ENCODE measurements at regions not wholly inside any gene's neighbourhood (a gene's known extent, or its start where the extent isn't known, plus 50 kb on each side); places are given as distances from the start of the nearest gene placed in this dataset.
"Not testable (repeated sequence)": the region's sequence is repeated elsewhere in the genome, so short reads cannot be mapped to it uniquely, and the experiment has no call there.

- DNase-seq, result no peak
Measured at GRCh38 chr5:89090037-89090436, 207.1 kb upstream of the MEF2C start.

GRCh38 chr5:89087551-89088318 lies 204.8 kb upstream of the MEF2C start:
- DNase-seq, result no peak

DNA sequence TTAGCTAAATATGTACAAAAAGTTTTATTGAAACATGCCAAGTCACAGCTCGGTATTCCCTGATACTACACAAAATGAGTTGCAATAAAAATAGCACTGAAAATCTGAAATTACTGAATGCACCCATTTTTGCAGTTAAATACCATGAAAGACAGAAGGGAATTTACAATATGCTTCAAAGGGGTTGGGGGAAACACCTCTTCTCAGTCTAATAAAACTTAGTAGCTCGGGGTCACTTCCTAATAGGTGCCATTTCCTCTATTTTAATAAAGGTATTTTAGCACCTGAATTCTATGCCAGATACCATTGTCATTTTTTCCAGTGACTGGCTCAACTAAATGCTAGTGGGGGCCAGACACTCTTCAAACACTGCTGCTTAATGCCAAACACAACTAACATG lies 204.1 kb upstream of the MEF2C start:
- no peak for DNase-seq

DNA sequence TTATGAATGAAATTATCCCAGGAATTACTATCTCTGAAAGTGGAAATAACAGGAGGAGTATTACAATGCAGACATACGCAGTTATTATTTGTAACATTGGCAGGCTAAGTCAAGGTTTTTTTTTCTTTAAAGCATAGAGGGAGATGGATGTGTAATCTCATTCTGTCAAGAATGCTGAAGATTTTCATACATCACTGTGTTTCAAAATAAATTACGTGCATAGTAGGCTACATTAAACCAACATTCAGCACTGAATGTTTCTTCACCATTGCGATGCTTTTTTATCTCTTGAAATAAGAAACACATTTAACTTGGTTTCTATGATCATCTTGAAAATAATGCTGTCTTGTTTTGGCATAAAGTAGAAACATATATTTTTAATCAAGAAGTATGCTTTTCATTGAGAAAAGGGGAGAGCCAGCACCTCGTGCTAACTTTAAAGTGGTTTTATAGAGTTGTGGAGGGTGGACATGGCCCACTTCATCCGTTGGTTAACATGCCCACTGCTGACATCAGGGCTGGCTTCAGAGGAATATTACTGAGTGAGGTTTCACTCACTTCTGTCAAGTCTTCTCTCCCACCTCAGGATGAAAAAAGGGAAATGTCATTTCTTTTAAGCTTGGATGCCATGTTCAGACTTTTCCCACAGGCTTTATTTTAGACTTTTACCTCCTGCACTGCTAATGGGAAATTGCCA lies 203.6 kb upstream of the MEF2C start:
- DNase-seq, result no peak

- DNase-seq, result no peak
Measured at GRCh38 chr5:89083791-89084190, 200.8 kb upstream of the MEF2C start.

DNA sequence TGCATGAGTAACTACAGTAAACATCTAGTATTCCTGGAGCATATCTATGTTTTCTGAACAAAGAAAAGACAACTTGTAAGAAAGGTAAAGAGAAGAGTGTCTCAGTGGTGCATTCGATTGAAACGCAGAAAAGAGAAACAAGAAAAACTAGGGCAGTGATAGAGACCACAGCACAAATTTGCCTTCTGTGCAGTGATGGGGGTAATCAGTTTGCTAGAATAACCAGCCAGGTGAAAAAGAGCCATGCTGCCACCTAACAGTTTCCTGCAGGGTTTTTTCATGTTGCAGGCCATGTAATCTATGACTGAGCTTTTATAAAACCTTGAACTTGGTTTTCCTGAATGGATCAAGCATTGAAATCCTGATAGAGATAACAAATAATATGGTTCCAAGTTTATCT lies 198.4 kb upstream of the MEF2C start:
- no peak for DNase-seq

DNA sequence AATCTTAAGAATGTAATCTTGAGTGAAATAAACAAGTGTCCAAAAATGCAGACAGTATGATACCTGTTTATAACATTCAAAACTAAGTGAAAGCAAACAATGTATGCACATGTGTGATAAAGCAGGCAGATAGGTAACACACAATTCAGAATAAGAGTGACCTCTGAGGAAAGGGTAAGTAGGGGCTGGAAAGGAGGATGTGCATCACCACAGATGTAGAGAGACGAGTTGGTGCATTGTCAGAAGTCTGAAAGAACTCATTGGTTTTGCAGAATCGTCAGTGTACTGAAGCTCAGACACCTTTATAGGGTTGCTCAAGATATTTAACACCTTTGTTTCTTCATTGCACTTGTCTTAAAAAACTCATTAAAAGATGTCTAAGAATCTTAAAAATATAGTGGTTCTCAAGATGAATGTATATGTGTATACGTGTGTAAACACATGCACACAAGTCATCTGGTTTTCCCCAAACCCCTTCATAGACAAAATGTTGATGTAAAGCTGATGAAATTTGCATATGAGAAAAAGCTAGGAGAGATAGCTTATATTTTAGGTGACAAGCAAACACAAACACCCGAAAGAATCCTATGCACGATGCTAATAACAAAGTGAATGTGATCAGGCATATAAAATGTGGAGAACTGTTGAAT lies 197.6 kb upstream of the MEF2C start:
- DNase-seq, result no peak

GRCh38 chr5:89072842-89073672 lies 190.1 kb upstream of the MEF2C start:
- DNase-seq, result no peak

DNA sequence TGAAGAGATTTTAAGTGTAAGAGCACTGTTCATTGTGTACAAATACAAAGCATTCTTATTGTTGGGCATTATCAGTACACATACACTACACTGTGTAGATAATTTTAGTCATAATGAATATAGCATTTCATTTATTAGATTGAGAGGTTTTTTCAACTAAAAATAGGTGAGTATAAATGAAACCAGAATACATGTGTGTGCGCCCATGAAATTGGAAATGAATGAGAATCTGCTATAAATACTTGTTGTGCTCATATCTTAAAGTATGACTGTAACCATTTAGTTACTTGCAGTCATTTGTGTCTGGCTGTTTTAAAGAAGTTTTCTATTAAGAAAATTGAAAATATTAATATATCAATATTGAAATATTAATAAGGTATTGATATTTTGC lies 189.0 kb upstream of the MEF2C start:
- DNase-seq, result no peak

DNA sequence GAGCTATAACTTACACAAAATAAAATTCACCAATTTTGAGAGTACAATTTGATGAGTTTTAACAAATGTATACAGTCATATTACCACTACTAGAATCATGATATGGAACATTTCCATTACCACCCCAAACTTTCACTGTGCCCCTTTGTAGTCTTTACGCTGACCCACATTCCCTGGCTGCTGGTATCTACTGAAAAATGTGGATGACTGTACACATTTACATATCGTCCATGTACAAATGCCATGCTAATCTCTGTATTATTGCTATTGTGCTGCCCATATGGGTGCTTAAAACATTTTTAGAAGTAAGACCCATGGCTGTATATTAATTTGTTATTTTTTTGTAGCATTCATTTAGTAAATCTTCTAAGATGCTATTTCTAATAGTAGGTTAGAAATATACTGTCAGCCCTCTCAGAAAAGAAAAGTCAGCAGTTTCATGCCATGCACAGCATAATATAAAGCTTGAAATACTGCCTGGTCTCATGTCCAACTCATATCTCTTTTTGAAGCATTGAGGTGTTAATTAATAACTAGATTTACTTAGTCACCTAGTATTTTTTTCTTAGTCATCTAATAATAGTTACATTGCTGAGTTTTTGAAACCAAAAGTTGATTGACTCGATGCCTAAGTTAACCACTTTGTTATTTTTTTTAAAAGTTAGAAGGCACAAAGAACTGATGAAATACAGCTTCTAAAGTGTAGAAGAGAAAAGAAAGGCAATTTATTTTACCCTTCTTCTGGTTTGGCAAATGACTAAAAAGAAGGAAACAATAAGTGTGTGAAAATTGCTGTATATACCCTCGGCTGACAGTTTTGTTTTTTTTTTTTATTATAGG lies 188.3 kb upstream of the MEF2C start:
- DNase-seq, result no peak

DNA sequence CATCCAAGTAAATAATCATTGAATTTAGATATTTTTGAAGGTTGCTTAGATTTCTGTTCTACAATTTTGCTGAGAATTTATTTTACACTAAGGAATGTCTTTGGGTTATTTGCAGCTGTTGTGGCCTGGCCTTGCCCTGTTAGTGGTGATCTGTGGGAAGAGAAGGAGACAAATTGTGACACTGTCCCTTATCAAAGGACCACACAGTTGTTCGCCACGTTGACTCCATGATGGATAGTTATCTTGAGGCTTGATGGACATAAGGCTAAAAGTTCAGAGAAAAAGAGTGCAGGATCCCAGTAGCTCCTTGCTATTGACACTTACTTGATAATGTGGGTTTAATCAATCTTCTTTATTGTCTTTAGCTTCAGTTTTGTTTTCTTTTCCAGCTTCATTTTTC lies 186.6 kb upstream of the MEF2C start:
- no peak for DNase-seq

DNA sequence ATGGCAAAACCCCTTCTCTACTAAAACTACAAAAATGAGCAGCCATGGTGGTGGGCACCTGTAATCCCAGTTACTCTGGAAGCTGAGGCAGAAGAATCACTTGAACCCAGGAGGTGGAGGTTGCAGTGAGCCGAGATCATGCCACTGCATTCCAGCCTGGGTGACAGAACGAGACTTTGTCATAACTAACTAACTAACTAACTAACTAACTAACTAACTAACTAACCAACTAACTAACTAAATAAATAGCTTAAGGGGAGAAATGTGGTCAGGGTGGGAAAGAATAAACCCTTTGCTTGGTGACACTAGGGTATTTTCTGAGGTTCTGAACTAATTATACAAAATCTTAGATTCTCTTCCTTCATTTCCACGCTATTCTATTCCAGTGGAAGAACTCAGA lies 184.4 kb upstream of the MEF2C start:
- no peak for DNase-seq

- no peak for DNase-seq
Measured at GRCh38 chr5:89065919-89066318, 182.9 kb upstream of the MEF2C start.

DNA sequence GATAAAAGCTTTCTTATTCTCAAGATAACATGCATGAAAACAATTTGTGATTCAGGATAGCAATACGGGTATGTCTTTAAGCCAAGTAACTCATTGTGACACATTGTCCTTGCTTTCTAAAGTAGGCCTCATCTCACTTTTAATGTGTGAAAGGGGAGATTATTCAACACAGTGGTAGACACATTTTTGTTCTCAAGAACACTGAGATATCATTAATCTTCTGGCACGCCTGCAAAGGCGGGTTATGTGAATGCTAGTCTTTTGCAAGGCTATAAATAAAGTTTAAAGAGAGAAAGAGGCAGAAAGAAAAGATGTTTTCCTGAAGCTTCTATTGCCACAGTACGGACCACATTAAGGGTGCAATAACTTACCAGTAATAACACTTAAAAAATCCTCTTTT lies 181.8 kb upstream of the MEF2C start:
- no peak for DNase-seq

- no peak for DNase-seq
Measured at GRCh38 chr5:89064054-89064453, 181.1 kb upstream of the MEF2C start.

DNA sequence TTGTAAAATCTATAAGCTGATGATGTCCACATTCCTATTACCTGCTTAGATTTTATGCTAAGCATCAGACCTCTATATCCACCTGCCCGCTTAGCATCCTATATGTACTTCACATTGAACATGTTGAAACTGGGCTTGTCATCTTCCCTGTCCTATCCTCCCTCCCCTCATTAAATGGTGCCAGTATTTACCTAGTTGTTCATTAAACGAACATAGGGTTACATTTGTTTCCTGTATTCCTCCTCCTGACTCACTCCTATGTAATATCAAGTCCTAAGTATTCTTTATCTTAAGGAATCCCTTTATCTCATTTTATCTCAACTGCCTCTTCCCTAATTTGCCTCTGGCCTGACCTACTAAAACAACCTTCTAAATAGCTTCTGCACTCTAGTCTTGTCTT lies 177.8 kb upstream of the MEF2C start:
- no peak for DNase-seq

GRCh38 chr5:89059274-89059673 lies 176.3 kb upstream of the MEF2C start:
- no peak for DNase-seq

DNA sequence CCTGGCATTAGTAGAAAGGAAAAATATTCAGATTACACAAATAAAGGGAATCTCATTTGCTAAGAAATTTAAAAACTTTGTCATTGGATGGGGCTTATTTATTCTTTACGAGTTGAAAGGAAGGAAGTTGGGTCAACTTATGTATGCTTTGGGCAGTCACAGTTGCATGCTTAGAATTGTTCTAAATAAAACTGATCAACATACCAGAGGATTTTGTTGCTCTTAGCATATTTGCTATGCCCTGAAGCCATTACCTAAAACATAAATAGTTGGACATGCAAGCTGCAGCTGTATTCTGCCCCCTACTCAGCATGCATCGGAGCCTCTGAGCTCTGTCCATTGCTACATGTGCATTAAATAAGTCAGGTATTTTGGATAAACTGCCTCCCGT lies 172.7 kb upstream of the MEF2C start:
- DNase-seq, result no peak

DNA sequence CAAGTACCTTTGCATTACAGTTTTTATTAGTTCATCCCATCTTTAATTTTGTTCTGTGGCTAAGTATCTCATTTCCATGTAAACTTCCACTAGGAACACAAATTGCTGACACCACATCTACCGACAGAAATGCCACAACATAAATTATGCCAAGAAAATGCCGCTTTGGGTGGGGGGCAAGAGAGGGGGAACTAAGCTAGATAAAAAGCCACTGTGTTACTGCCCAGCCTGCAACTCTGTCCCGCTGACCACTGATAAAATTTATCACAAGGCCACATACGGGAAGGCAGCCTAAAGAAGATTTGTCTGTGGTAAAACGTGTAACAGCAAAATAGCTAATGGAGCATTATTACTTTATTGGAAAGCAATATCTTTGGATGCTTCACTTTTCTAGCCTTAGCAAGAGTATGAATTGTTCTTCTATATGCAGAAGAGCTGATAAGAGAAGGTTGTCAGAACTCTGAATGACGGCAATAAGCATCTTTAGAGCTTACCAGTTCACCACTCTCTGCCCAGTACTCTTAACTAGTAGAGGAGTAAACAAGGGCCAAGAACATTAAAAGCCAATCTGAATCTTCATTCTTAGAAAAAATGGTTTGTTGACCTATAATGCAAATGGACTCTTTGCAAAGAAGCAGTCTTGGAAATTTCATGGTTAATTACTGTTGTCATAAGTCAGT lies 172.2 kb upstream of the MEF2C start:
- DNase-seq, result no peak

DNA sequence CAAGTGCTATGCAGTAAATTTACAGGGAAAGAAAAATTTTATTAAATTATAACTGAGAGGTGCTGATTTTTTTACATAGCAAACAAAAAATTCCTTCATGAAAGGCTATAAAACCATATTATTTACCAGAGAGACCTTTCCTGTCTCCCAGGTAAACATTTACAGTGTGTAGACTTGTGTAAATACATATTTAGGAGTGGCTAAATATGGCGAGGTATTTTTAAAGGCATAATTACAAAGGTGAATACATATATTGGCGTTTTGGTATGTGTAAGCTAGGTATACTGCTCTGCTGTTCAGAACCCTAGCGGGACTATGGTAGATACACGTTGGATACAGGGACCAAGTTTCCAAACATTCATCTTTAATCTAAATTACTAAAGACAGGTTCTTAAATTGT lies 170.6 kb upstream of the MEF2C start:
- DNase-seq, result no peak

- not testable (repeated sequence) for DNase-seq
Measured at GRCh38 chr5:89050062-89050461, 167.1 kb upstream of the MEF2C start.

- DNase-seq, result no peak
Measured at GRCh38 chr5:89047571-89047970, 164.6 kb upstream of the MEF2C start.

Data from NCI-H2081 (cell line).